HUES6 (cell line): ENCODE measurements at regions not wholly inside any gene's neighbourhood (a gene's known extent, or its start where the extent isn't known, plus 50 kb on each side); places are given as distances from the start of the nearest gene placed in this dataset.

Source experiments
- H3K27ac ChIP-seq: 2 replicates; pipeline ENCODE4 v1.7.0; 2013; ENCODE audit warnings: low read depth, mild to moderate bottlenecking, low read length, inconsistent platforms
- H3K27me3 ChIP-seq: 2 replicates; pipeline ENCODE4 v1.6.1; 2013; ENCODE audit warnings: low read length; ENCODE audit not compliant: control insufficient read depth, insufficient read depth
- H3K36me3 ChIP-seq: 2 replicates; pipeline ENCODE4 v1.6.1; 2013; ENCODE audit warnings: low read length; ENCODE audit not compliant: control insufficient read depth, insufficient read depth
- H3K4me1 ChIP-seq: 2 replicates; pipeline ENCODE4 v1.6.1; 2013; ENCODE audit warnings: low read length; ENCODE audit not compliant: control insufficient read depth, insufficient read depth
- H3K4me3 ChIP-seq: 2 replicates; pipeline ENCODE4 v1.5.1; 2013; ENCODE audit warnings: low read depth, low read length
- H3K9ac ChIP-seq: one replicate; pipeline ENCODE4 v1.6.1; 2013; ENCODE audit warnings: mild to moderate bottlenecking, low read length
- H3K9me3 ChIP-seq: 2 replicates; pipeline ENCODE4 v1.6.1; 2013; ENCODE audit warnings: low read depth, low read length; ENCODE audit not compliant: control insufficient read depth, insufficient read depth

DNA sequence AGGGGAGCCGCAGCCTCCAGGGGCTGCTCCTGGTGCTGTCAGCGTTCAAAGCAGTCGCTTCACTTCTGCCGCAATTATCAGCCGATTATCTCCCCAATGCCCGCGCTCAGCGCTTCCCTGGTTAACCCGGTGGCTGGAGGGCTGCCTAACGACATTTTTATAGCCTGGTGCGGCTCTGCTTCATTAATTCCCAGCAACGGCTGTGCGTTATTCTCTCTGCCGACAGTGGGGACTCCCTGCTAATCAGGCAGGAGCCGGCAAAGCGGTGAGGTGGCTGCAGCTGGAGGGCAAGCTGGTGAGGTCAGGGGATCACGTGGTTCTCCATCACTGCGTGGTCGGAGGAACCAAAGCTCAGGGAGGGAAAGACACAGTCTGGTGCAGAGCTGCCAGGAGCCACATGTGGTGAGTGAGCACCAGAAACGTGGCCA, 62.9 kb downstream of the GLRX5 start:
- Histone ChIP-seq H3K9ac (peak overlapping the region; percentile 25), H3K4me1 (peaks cover 14% of the 10 kb centered on the region; the same call in 1 of the 2 replicates), H3K9me3 (no peaks in the 10 kb centered on the region; the same call in 1 of the 2 replicates), H3K27ac (no peak overlapping the region), H3K4me3 (peak overlapping the region; percentile 33), H3K36me3 (no peaks in the 10 kb centered on the region), H3K27me3 (peaks cover 9% of the 10 kb centered on the region; the same call in 1 of the 2 replicates)

DNA sequence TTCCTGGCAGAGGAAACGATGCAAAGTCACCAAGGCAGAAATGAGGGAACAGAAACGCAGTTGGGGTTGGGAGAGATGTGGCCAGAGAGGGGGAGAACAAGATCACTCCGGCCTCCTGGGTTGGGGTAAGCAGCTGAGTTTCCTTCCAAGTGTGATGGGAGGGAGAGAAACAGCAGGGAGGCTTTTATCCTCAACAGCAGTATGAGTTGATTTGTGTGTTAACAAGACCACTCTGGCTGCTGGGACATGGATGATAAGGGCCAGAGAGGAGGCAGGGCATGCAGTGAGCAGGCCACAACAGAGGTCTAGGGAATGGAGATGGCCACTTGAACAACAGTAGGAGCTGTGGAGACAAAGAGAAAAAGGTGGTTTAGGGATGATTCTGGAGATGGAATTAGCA, 66.8 kb downstream of the GLRX5 start:
- H3K27ac ChIP-seq = no peak overlapping the region
- H3K9me3 ChIP-seq = peaks cover 7% of the 10 kb centered on the region
- no peak overlapping the region for H3K9ac ChIP-seq
- H3K27me3 ChIP-seq = peaks cover 9% of the 10 kb centered on the region; the same call in 1 of the 2 replicates
- peaks cover 14% of the 10 kb centered on the region; the same call in 1 of the 2 replicates for H3K4me1 ChIP-seq
- H3K4me3 ChIP-seq = no peak overlapping the region
- no peaks in the 10 kb centered on the region for H3K36me3 ChIP-seq

DNA sequence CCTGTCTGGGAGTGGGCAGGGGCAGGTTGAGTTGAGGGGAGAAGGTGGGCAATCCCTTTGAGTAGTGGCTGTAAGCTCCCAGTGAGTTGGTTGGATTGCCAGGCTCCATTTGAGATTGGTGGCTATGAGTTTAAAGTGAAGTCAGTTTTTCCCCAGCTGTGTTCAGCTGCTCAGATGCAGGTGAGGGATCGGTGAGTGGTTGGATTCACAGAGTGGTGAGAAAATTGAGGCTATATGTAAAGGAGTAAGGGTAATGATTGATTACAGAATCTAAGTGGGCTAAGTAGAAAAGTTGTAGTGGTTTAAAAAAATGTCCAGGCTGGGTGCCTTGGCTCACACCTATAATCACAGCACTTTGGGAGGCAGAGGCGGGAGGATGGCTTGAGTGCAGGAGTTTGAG, 68.6 kb downstream of the GLRX5 start:
- no peaks in the 10 kb centered on the region for H3K36me3 ChIP-seq
- H3K9me3 ChIP-seq = peaks cover 7% of the 10 kb centered on the region; the same call in 1 of the 2 replicates
- no peak overlapping the region for H3K9ac ChIP-seq
- H3K27ac ChIP-seq = no peak overlapping the region
- H3K4me1 ChIP-seq = peaks cover 5% of the 10 kb centered on the region; the same call in 1 of the 2 replicates
- no peak overlapping the region for H3K4me3 ChIP-seq
- peaks cover 7% of the 10 kb centered on the region; the same call in 1 of the 2 replicates for H3K27me3 ChIP-seq

DNA sequence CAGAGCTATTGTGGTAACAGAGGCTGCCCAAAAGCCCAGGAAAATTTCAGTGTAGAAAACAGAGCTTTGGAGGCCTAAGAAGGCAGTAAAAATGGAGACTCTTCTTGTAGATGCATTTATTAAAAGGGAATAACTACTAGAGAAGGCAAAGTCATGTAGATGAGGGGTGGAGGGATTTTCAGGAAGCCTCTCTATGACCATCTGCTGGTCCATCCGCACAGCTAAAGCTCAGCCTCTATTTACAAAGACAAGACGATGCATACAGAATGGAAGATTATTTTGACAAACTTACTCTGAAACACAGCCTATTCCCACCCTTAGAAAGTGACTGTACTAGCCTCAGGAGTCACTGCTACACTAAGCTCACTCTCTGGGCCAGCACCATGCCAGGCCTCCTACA, 71.4 kb downstream of the GLRX5 start:
- no peak overlapping the region for H3K4me3 ChIP-seq

DNA sequence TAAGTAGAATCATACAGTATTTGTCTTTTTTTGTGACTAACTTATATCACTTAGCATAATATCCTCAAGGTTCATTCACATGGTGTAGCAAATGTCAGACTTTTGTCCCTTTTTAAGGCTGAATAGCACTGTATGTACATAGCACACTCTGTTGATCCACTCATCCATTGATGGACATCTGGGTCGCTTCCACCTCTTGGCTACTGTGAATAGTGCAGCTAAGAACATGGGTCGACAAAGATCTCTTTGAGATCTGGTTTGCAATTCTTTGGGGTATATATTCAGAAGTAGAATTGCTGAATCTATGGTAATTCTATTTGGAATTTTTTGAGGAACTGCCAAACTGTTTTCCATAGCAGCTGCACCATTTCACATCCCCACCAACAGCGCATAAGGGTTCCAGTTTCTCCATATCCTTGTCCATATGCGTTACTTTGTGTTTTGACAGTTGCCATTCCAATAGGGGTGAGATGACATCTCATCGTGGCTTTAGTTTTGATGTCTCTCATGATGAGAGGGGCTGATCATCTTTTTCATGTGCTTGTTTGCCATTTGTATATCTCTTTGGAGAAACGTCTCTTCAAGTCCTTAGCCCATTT, 73.9 kb downstream of the GLRX5 start:
- Histone ChIP-seq H3K9ac (no peak overlapping the region), H3K27me3 (0 out of 2 replicates have a peak, but pooled peaks cover 7% of the 10 kb centered on the region)

More for the DNA sequence above, 71.4 kb downstream of the GLRX5 start:
- H3K9ac ChIP-seq = no peak overlapping the region
- H3K27ac ChIP-seq = no peak overlapping the region
- peaks cover 9% of the 10 kb centered on the region; the same call in 1 of the 2 replicates for H3K27me3 ChIP-seq
- H3K9me3 ChIP-seq = peaks cover 7% of the 10 kb centered on the region; the same call in 1 of the 2 replicates
- peaks cover 4% of the 10 kb centered on the region; the same call in 1 of the 2 replicates for H3K4me1 ChIP-seq
- H3K36me3 ChIP-seq = no peaks in the 10 kb centered on the region

DNA sequence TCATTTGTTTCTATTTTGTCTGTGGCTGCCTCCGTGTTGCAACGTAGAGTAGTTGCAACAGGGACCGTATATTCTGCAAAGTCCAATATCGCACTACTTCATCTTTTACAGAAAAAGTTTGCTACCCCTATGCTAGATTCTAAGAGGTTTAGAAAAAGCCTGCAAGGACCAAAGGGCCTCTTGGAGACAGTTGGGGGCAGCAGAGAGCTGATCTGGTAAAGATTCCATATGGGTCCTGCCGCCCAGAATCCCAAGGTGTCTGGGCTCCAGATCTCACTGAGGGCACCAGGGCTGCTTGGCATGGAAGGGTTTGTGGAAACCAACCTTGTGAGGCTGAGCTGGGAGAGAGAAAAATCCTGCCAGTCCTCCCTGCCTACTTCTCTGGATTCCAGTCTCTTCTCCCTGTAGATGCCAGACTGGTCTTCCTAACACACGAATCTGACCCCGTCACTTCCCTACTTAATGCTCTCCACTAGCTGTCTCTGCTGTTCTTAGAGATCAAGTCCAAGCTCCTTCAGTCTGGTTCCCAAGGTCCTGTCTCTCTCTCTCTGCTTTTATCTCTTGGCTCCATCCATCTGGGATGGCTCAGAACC, 74.6 kb downstream of the GLRX5 start:
- H3K27me3 ChIP-seq = 0 out of 2 replicates have a peak, but pooled peaks cover 7% of the 10 kb centered on the region
- H3K4me3 ChIP-seq = no peak overlapping the region
- H3K9me3 ChIP-seq = no peaks in the 10 kb centered on the region
- H3K36me3 ChIP-seq = no peaks in the 10 kb centered on the region
- H3K4me1 ChIP-seq = no peaks in the 10 kb centered on the region
- no peak overlapping the region for H3K9ac ChIP-seq
- no peak overlapping the region for H3K27ac ChIP-seq

More for the DNA sequence above, 73.9 kb downstream of the GLRX5 start:
- H3K36me3 ChIP-seq = no peaks in the 10 kb centered on the region
- H3K4me1 ChIP-seq = no peaks in the 10 kb centered on the region
- no peak overlapping the region for H3K4me3 ChIP-seq
- no peak overlapping the region for H3K27ac ChIP-seq
- H3K9me3 ChIP-seq = peaks cover 7% of the 10 kb centered on the region; the same call in 1 of the 2 replicates

DNA sequence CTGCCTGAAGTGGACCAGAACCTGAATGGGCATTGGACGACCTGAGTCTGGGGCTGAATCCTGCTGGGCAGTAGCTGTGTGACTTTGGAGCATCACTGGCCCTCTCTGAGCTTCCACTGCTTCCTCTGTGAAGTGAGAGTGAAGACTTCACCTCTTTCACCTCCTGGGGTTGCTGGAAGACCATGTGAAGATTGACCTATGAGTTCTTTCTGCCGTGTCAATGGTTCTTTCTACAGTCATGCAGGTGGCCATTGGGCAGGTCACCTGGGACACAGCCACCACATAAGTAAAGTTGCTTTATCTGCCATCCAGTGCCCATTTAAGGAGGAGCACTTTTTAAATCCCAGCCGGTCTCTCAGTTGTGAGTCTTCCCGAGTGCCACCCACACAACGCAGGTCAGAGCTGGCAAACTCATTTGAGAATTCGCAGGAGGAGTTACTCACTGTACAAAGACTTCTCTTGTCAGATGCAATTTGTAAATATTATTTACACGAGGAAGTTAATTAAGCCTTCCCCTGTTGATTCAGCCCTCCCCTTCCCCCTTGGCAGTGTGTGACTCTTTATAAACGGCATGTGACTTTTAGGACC, 74.8 kb upstream of the TCL1B start:
- no peak overlapping the region for H3K9ac ChIP-seq
- H3K9me3 ChIP-seq = no peaks in the 10 kb centered on the region
- no peak overlapping the region for H3K27ac ChIP-seq
- H3K36me3 ChIP-seq = no peaks in the 10 kb centered on the region
- no peaks in the 10 kb centered on the region for H3K4me1 ChIP-seq
- no peak overlapping the region for H3K4me3 ChIP-seq
- 0 out of 2 replicates have a peak, but pooled peaks cover 7% of the 10 kb centered on the region for H3K27me3 ChIP-seq

DNA sequence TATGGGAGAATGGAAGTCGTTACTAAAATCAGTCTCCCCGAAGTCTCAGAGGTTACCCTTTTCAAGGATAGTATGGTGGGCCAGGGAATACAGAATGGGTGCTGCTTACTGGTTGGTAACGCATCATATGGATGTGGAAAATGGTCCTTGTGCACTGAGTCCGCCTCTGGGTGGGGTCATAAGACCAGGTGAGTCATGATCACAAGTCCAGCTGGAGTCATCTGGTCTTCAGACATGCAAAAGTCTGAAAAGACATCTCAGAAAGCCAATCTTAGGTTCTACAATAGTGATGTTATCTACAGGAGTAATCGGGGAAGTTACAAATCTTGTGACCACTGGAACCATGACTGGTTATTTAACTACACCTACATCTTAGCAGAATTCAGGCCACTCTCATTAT, 71.9 kb upstream of the TCL1B start:
- Histone ChIP-seq H3K4me3 (no peak overlapping the region), H3K9ac (no peak overlapping the region), H3K4me1 (peaks cover 6% of the 10 kb centered on the region; the same call in 1 of the 2 replicates), H3K36me3 (no peaks in the 10 kb centered on the region), H3K9me3 (no peaks in the 10 kb centered on the region), H3K27ac (no peak overlapping the region), H3K27me3 (0 out of 2 replicates have a peak, but pooled peaks cover 7% of the 10 kb centered on the region)

DNA sequence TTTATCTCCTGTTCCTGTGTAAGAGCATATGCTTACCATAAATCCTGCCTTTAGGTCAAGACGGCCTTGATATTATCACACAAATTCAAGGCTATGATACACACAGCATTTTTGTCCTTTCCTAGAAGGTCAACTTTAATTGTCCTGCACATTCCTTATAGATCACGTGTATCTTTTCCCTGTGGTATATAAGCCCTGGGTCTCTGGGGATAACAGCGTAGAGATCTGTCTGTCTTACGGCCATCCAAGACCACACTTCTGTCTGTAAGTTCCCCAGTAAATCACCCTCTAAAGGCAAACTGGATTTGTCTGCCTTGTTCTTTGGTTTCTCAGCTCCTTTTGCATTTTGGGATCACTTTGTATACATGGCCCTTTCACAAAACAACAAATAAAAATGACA, 69.5 kb upstream of the TCL1B start:
- no peak overlapping the region for H3K27ac ChIP-seq
- no peaks in the 10 kb centered on the region for H3K9me3 ChIP-seq
- H3K27me3 ChIP-seq = no peaks in the 10 kb centered on the region

DNA sequence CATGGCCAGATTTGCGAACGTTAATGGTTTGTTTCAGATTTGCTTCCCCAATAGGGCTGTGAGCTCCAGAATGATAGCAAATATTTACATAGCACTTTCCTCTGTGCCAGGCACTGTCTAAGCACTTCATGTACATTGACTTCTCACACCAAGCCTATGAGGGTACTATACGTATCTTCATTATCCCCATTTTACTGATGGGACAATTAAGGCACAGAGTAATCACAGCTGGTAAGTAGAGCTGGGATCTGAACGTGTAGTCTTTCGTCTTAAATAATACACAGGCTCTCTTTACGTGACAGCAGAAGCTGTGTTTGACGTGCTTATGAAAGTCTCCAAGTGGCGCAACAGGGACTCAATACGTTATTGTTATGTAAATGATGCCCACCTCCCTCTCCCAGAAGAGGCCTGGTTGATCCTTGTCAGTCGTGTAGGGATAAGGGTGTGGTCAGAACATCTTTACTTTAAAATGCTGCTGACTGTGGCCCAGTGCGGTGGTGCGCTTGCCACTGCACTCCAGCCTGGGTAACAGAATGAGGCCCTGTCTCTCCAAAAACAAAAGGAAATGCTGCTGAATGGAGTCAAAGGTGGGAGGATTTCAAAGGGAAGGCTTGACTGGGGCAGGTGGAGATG, 66.3 kb upstream of the TCL1B start:
- Histone ChIP-seq H3K36me3 (no peaks in the 10 kb centered on the region), H3K27me3 (no peaks in the 10 kb centered on the region), H3K9ac (no peak overlapping the region), H3K4me1 (peaks cover 23% of the 10 kb centered on the region), H3K27ac (no peak overlapping the region), H3K9me3 (no peaks in the 10 kb centered on the region), H3K4me3 (no peak overlapping the region)

More for the DNA sequence above, 69.5 kb upstream of the TCL1B start:
- no peak overlapping the region for H3K9ac ChIP-seq
- no peak overlapping the region for H3K4me3 ChIP-seq
- peaks cover 19% of the 10 kb centered on the region for H3K4me1 ChIP-seq
- no peaks in the 10 kb centered on the region for H3K36me3 ChIP-seq
